ENCODE measurements at regions not wholly inside any gene's neighbourhood (a gene's known extent, or its start where the extent isn't known, plus 50 kb on each side); places are given as distances from the start of the nearest gene placed in this dataset.

DNA sequence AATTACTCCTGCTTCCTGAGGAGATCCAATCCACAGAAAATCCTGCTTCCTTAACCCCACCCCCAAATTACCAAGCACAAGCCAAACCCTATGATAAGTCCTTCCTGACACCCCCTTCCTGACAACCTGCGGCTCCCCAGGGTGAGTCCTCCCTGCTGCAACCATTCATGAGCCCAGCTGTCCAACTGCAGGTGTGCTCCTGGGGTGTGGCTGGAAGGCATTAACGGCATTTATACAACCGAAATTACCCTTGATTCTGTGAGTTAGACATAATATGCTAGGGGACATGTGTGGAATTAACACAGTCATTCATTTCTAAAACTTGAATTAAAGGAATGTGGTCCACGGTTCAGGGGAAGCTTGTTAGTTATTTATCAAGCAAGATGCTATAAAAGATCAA is 119.0 kb upstream of the ALKAL2 start:
- TF ChIP-seq, protein P1, sequence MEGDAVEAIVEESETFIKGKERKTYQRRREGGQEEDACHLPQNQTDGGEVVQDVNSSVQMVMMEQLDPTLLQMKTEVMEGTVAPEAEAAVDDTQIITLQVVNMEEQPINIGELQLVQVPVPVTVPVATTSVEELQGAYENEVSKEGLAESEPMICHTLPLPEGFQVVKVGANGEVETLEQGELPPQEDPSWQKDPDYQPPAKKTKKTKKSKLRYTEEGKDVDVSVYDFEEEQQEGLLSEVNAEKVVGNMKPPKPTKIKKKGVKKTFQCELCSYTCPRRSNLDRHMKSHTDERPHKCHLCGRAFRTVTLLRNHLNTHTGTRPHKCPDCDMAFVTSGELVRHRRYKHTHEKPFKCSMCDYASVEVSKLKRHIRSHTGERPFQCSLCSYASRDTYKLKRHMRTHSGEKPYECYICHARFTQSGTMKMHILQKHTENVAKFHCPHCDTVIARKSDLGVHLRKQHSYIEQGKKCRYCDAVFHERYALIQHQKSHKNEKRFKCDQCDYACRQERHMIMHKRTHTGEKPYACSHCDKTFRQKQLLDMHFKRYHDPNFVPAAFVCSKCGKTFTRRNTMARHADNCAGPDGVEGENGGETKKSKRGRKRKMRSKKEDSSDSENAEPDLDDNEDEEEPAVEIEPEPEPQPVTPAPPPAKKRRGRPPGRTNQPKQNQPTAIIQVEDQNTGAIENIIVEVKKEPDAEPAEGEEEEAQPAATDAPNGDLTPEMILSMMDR (IDR thresholded peaks at IDR 0.05 in 2 of 3, conservative IDR thresholded peaks at IDR 0.05 in 1 of 3; ENCODE audit: borderline replicate concordance in 1 of 3, insufficient read depth in 1 of 3, low read depth in 2 of 3, low read length in 2 of 3): no peak
- TF ChIP-seq, protein P2, sequence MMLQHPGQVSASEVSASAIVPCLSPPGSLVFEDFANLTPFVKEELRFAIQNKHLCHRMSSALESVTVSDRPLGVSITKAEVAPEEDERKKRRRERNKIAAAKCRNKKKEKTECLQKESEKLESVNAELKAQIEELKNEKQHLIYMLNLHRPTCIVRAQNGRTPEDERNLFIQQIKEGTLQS (IDR thresholded peaks at IDR 0.05): no peak
- TF ChIP-seq TCF7L2 (IDR thresholded peaks at IDR 0.05; ENCODE audit: borderline replicate concordance, extremely low read depth, insufficient read depth, insufficient read length) (no peak), RAD21 (IDR thresholded peaks at IDR 0.05; ENCODE audit: low read depth) (no peak), JUND (IDR thresholded peaks at IDR 0.05) (no peak), POLR2A (IDR thresholded peaks at IDR 0.05; ENCODE audit: borderline replicate concordance, extremely low read depth, insufficient read depth, insufficient read length) (no peak), SP1 (IDR thresholded peaks at IDR 0.05; ENCODE audit: low read depth) (no peak), ZFX (IDR thresholded peaks at IDR 0.05) (no peak), POLR2AphosphoS5 (IDR thresholded peaks at IDR 0.05; ENCODE audit: low read depth, low read length) (no peak)
- TF ChIP-seq, protein P3, sequence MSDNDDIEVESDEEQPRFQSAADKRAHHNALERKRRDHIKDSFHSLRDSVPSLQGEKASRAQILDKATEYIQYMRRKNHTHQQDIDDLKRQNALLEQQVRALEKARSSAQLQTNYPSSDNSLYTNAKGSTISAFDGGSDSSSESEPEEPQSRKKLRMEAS (IDR thresholded peaks at IDR 0.05): no peak
- TF ChIP-seq, protein P4, sequence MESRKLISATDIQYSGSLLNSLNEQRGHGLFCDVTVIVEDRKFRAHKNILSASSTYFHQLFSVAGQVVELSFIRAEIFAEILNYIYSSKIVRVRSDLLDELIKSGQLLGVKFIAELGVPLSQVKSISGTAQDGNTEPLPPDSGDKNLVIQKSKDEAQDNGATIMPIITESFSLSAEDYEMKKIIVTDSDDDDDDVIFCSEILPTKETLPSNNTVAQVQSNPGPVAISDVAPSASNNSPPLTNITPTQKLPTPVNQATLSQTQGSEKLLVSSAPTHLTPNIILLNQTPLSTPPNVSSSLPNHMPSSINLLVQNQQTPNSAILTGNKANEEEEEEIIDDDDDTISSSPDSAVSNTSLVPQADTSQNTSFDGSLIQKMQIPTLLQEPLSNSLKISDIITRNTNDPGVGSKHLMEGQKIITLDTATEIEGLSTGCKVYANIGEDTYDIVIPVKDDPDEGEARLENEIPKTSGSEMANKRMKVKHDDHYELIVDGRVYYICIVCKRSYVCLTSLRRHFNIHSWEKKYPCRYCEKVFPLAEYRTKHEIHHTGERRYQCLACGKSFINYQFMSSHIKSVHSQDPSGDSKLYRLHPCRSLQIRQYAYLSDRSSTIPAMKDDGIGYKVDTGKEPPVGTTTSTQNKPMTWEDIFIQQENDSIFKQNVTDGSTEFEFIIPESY (IDR thresholded peaks at IDR 0.05; ENCODE audit: extremely low read depth, insufficient replicate concordance, low read length): no peak
- TF ChIP-seq, protein P5, sequence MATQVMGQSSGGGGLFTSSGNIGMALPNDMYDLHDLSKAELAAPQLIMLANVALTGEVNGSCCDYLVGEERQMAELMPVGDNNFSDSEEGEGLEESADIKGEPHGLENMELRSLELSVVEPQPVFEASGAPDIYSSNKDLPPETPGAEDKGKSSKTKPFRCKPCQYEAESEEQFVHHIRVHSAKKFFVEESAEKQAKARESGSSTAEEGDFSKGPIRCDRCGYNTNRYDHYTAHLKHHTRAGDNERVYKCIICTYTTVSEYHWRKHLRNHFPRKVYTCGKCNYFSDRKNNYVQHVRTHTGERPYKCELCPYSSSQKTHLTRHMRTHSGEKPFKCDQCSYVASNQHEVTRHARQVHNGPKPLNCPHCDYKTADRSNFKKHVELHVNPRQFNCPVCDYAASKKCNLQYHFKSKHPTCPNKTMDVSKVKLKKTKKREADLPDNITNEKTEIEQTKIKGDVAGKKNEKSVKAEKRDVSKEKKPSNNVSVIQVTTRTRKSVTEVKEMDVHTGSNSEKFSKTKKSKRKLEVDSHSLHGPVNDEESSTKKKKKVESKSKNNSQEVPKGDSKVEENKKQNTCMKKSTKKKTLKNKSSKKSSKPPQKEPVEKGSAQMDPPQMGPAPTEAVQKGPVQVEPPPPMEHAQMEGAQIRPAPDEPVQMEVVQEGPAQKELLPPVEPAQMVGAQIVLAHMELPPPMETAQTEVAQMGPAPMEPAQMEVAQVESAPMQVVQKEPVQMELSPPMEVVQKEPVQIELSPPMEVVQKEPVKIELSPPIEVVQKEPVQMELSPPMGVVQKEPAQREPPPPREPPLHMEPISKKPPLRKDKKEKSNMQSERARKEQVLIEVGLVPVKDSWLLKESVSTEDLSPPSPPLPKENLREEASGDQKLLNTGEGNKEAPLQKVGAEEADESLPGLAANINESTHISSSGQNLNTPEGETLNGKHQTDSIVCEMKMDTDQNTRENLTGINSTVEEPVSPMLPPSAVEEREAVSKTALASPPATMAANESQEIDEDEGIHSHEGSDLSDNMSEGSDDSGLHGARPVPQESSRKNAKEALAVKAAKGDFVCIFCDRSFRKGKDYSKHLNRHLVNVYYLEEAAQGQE (IDR thresholded peaks at IDR 0.05; ENCODE audit: low read depth): no peak

Data from HCT116 (cell line).